Fibroblast of pulmonary artery (primary cell): ENCODE measurements at regions not wholly inside any gene's neighbourhood (a gene's known extent, or its start where the extent isn't known, plus 50 kb on each side); places are given as distances from the start of the nearest gene placed in this dataset.
A peak's percentile ranks its signal among the peaks of the same experiment; 100 is the strongest.

Source experiments
- DNase-seq: peaks from one replicate; pipeline ENCODE4 v3.0.0-alpha.2; 2010; ENCODE audit warnings: low read depth
- H3K4me3 ChIP-seq: replicated peaks from 2 replicates; pipeline ENCODE4 v1.5.1; 2011; ENCODE audit warnings: low read depth, mild to moderate bottlenecking, control low read depth, low read length, moderate library complexity
- TF ChIP-seq, protein P1 (sequence below): IDR thresholded peaks from 2 replicates; pipeline ENCODE4 v1.5.1; 2011; ENCODE audit warnings: mild to moderate bottlenecking, control low read depth, low read length, inconsistent platforms; ENCODE audit errors: missing control alignments

DNA sequence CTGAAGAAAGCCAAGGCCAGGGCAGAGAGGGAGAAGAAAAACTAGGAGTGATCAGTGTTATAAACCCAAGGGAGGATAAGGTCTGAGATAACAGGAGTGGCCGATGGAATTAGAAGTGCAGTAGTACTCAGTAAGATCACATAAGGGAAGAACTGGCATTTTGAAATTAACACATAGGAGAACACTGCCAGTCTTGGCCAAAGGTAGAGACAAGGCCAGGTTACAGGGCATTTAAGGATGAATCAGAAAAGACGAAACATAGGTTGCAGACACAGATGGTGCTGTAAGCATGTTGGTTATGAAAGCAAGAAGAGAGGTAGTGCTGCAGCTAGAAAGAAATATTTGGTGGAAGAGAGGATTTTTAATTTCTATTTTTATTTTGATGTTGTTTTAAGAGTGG is 278.9 kb upstream of the SNX7 start:
- DNase-seq = no peak
- H3K4me3 ChIP-seq = no peak overlapping the region
- TF ChIP-seq, protein P1, sequence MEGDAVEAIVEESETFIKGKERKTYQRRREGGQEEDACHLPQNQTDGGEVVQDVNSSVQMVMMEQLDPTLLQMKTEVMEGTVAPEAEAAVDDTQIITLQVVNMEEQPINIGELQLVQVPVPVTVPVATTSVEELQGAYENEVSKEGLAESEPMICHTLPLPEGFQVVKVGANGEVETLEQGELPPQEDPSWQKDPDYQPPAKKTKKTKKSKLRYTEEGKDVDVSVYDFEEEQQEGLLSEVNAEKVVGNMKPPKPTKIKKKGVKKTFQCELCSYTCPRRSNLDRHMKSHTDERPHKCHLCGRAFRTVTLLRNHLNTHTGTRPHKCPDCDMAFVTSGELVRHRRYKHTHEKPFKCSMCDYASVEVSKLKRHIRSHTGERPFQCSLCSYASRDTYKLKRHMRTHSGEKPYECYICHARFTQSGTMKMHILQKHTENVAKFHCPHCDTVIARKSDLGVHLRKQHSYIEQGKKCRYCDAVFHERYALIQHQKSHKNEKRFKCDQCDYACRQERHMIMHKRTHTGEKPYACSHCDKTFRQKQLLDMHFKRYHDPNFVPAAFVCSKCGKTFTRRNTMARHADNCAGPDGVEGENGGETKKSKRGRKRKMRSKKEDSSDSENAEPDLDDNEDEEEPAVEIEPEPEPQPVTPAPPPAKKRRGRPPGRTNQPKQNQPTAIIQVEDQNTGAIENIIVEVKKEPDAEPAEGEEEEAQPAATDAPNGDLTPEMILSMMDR = no peak

DNA sequence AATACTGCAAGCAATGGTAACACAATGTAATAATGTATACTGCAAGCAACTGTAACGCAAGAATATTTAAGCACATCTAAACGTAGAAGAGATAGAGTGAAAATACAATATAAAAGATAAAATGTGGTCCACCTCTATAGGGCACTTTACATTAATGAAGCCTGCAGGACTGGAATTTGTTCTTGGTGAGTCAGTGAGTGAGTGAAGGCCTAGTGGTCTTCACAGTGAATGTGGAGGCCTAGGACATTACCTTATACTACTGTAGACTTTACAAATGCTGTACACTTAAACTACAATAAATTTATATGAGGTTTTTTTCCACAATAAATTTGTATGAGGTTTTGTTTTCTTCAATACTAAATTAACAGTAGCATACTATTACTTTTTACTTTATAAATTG is 287.4 kb upstream of the SNX7 start:
- no peak overlapping the region for H3K4me3 ChIP-seq
- no peak for DNase-seq
- TF ChIP-seq, protein P1 = no peak

DNA sequence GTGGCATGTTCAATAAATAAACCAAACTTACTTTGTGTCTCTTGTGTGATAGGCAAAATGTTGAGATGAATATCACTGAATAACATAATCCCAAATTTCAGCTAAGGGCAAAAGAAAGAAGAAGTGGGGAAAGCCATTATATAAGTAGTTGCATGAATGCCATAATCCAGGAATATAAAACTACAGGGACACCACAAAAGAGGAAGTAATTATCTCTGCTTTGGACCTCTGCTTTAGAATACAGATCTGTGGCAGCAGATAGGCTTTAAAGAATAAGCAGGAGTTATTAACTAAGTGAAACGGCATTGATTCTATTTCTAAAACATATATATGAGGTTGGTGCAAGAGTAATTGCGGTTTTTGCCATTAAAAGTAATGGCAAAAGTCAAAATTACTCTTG is 288.5 kb upstream of the SNX7 start:
- no peak overlapping the region for H3K4me3 ChIP-seq
- no peak for DNase-seq
- TF ChIP-seq, protein P1 = no peak

DNA sequence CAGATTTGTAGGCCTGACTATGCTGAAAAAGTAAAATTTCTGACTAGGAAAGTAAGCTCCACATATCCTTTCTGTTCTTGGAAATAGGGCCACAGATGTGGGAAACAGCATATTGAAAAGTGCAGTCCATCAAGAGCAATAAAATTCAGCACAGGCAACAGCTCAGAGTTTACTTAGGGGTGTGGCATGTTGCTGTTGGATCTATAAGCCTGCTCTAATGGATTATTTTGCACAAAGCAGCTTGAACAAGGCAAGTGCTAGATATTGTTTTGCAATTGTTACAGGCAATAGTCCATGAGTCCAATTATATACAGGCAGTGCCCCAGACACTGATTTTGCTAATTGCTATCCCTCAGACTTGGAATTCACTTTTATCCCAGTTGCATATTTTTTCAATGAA is 289.8 kb upstream of the SNX7 start:
- TF ChIP-seq, protein P1 = no peak
- DNase-seq = no peak

DNA sequence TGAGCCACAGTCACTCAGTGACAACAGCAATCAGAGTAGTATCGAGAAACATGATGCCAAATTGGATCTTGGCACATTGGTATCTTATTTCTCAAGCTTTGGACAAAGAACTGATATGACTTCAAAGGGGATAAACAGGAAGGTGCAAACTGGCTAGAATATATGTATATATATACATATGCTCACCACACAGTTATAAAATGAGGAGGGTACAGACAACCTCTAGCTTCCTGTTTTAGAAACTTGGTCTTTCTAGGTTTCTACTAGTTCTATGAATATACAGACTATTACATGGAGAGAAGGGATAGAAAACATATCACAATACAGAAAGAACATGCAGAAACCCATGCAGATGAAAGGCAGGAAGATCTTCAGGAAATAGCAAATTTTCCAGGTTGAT is 292.1 kb upstream of the SNX7 start:
- TF ChIP-seq, protein P1 = no peak
- DNase-seq = peak; percentile 23

More for the DNA sequence above, 289.8 kb upstream of the SNX7 start:
- H3K4me3 ChIP-seq = no peak overlapping the region

DNA sequence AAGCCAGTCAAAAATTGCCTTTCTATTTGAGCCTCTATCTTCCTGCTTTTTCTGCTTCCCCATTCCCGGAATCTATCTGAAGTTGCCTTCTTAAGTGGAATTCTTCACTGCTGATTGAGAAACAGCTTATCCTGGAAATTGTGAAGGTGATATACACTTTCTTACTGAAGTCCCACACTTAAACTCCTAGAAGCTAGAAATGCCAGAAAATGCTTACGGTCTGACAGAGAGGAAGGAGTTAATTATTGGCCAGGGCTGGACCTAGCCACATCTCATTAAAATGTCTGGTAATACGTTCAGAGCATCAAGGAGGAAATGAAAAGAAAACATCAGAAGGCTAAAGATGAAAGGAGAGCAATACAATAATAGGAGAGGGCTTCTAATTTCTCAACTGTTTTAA is 292.5 kb upstream of the SNX7 start:
- TF ChIP-seq, protein P1 = no peak
- H3K4me3 ChIP-seq = no peak overlapping the region
- DNase-seq = no peak

More for the DNA sequence above, 292.1 kb upstream of the SNX7 start:
- H3K4me3 ChIP-seq = no peak overlapping the region

DNA sequence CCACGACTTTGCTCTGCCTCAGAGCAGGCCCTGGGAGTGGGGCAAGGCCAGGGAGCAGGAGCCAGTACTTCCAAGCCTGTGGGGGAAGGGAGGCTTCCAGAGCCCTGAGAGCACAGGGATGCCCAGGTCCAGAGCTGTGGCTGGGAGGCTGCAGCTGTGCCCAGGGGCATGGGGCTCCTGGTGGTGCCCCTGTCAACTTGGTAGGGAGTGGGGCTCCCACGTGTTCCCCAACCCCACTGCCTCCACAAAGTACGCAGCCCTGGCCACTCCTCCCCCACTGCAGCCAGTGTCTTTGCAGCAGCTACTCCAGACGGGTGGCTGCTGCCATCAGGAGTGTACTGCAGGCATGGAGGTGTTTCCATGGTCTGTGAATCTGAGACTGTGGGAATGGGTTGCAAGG is 294.1 kb upstream of the SNX7 start:
- no peak for DNase-seq
- H3K4me3 ChIP-seq = no peak overlapping the region
- TF ChIP-seq, protein P1 = no peak
